GM12875 (cell line): ENCODE measurements at regions not wholly inside any gene's neighbourhood (a gene's known extent, or its start where the extent isn't known, plus 50 kb on each side); places are given as distances from the start of the nearest gene placed in this dataset.

Source experiments
- H3K4me3 ChIP-seq: one replicate; pipeline ENCODE4 v1.5.1; 2011; ENCODE audit warnings: low read depth, low read length, control low read depth
- TF ChIP-seq, protein P1 (sequence below): IDR thresholded peaks from 2 replicates; pipeline ENCODE4 v1.5.1; 2011; ENCODE audit warnings: low read depth, mild to moderate bottlenecking, control low read depth, inconsistent platforms, low read length, moderate library complexity, borderline replicate concordance; ENCODE audit not compliant: insufficient read depth

DNA sequence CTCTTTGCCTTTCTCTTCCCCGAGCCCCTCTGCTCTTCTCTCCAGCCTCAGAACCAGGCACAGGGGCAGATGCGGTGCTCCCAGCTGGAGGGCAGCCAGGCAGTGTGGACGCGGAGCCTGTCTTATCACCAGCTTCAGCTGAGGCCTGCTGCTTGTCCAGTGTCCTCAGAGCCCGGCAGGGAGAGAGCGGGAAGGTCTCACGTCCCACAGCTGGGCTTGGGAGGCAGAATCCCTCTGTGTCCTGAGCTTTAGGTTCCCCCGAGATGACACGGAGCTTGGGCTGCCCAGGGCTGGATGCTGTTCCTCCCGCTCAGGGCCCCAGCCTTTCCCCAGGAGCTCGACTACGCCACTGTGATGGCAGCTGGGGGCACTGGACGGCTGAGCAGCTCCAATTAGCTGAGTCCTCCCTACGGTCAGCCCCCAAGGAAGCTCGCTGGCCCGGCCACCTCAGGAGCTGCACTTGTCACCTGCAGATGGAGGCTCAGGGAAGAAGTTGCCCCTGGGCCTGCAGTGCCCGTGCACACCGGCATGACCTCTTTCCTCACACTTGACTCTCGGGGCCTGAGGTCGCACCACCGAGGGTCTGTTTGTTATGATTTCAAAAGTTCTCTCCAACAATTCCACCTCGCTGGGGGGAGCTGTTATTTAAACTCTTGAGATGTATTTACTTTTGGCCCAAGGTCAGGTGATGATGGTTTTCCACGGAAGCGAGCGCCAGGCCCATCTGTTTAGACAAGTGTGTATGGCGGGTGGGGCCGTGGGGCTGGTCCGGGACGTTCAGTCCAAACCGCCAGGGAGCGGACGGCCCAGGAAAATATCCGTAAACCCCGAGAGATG is 127.3 kb downstream of the SIK1 start:
- TF ChIP-seq, protein P1, sequence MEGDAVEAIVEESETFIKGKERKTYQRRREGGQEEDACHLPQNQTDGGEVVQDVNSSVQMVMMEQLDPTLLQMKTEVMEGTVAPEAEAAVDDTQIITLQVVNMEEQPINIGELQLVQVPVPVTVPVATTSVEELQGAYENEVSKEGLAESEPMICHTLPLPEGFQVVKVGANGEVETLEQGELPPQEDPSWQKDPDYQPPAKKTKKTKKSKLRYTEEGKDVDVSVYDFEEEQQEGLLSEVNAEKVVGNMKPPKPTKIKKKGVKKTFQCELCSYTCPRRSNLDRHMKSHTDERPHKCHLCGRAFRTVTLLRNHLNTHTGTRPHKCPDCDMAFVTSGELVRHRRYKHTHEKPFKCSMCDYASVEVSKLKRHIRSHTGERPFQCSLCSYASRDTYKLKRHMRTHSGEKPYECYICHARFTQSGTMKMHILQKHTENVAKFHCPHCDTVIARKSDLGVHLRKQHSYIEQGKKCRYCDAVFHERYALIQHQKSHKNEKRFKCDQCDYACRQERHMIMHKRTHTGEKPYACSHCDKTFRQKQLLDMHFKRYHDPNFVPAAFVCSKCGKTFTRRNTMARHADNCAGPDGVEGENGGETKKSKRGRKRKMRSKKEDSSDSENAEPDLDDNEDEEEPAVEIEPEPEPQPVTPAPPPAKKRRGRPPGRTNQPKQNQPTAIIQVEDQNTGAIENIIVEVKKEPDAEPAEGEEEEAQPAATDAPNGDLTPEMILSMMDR: no peak
- H3K4me3 ChIP-seq: no peak overlapping the region

DNA sequence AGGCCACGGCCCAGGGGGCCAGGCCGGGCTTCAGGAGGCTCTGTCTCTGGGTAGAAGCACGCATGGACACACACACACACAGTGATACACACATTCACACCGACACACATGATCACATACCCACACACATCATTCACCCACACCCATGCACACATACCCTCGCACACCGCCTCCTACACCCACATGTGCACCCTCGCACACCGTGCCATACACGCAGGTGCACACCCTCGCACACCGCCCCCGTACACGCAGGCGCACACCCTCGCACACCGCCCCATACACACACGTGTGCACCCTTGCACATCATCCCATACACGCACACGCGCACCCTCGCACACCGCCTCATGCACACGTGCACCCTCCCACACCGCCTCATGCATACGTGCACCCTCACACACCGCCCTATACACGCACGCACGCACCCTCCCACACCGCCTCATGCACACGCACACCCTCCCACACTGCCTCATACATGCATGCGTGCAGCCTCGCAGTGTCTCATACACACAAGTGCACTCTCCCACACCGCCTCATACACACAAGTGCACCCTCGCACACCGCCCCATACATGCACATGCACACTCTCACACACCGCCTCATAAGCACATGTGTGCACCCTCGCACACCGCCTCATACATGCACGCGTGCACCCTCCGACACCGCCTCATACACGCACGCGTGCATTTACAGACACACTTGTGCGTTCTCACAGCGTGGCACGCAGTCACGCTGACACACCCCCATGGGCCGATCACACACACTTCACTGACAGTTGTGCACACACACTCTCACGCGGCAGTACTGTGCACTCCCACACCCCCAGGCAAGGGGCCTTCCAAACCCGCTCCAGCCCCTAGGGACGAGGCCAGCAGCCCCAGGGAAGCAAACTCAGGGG is 128.1 kb downstream of the SIK1 start:
- TF ChIP-seq, protein P1: no peak

GRCh38 chr21:43297989-43298388 is 128.9 kb downstream of the SIK1 start:
- TF ChIP-seq, protein P1: no peak
- H3K4me3 ChIP-seq: no peak overlapping the region

More for the DNA sequence above, 128.1 kb downstream of the SIK1 start:
- H3K4me3 ChIP-seq: no peak overlapping the region

- H3K4me3 ChIP-seq: no peak overlapping the region
- TF ChIP-seq, protein P1: no peak
Measured at GRCh38 chr21:43297391-43297981, 128.7 kb downstream of the CRYAA start.

DNA sequence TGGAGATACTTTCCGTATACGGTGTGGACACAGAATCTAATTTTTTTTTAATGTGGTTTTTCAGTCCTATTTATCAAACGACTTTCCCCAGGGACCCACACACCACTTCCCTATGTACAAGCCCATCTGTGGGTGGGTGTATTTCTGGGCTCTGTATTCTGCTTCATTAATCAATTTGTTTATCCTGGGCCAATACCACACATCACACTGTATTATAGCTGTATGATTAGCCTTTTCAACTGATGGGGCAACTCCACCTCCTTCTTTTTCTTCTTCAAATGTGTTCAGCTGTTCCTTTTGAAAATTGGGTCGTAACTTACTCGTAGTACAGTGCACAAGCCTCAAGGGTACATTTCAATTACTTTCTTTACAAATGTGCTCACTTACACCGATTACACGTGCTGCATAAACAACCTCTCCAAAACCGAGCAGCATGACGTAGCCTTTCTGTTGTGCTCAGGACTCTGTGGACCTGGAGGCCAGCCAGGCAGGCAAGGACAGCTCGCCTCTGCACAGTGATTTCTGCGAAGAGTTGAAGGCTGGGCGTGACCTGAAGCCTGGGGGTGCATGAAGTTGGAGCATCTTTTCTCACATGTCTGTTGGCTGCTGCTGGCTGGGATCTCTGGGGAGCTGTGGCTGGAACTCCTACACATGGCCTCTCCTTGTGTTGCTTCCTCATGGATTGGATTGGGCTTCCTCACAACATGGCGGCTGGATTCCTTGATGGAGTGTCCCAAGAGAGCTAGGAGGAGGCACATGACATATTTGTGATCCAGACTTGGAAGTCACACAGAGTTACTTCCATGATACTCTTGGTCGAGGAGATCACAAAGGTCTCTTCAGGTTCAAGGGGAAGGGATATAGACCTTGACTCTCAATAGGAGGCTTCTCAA is 126.5 kb downstream of the CRYAA start:
- TF ChIP-seq, protein P1: no peak
- H3K4me3 ChIP-seq: no peak overlapping the region

- TF ChIP-seq, protein P1: no peak
Measured at GRCh38 chr21:43294194-43294902, 125.5 kb downstream of the CRYAA start.

More at GRCh38 chr21:43294194-43294902, 125.5 kb downstream of the CRYAA start:
- no peak overlapping the region for H3K4me3 ChIP-seq
